ENCODE measurements at regions not wholly inside any gene's neighbourhood (a gene's known extent, or its start where the extent isn't known, plus 50 kb on each side); places are given as distances from the start of the nearest gene placed in this dataset.

DNA sequence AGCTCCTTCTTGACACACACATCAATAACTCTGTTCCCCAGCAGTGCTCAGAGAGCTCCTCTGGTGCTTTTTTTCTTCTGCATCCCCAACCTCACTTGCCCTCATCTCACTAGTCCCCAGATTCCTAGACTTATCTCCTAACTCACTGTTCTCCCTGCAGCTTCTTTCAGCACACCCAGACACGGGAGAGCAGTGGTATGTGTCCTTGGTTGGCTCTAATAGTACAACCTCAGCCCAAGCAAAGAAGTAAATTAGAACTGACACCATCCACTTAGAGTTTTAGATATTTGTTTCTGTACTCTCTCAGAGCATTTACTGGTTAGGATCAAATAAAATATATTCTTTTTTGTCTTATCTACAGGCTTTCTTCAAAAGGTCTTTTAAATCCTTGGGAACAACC is 201.4 kb upstream of the SNX7 start:
- no peaks in the 10 kb centered on the region for H3K79me2 ChIP-seq (ENCODE audit: insufficient read depth)
- H3K9me2 ChIP-seq, result no peaks in the 10 kb centered on the region
- ChIA-PET POLR2A (no interaction called here), CTCF (interaction anchor here (1.4 kb wide), 1 partner anchor 8 kb away, joined by 6 read pairs; no protein-coding TSS in a partner anchor)
- no peaks in the 10 kb centered on the region for H3K4me1 ChIP-seq (ENCODE audit: control insufficient read depth in 1 of 2, insufficient read depth in 2 of 2, low read depth in 1 of 2, low read length in 1 of 2)
- H4K20me1 ChIP-seq (ENCODE audit: insufficient read depth), result no peaks in the 10 kb centered on the region
- H3K4me2 ChIP-seq, result no peak overlapping the region
- H3K27me3 ChIP-seq (ENCODE audit: insufficient read depth), result no peaks in the 10 kb centered on the region
- H3K4me3 ChIP-seq (ENCODE audit: low read depth in 2 of 2, low read length in 1 of 2), result no peak overlapping the region
- no peaks in the 10 kb centered on the region for H3K36me3 ChIP-seq (replicated peaks in 1 of 2; ENCODE audit: control insufficient read depth in 1 of 2, insufficient read depth in 2 of 2, low read length in 1 of 2)
- H3K27ac ChIP-seq (ENCODE audit: low read depth in 2 of 2, low read length in 1 of 2), result no peak overlapping the region
- H3K9ac ChIP-seq, result no peak overlapping the region
- no peak for DNase-seq
- TF ChIP-seq MXI1 (IDR thresholded peaks at IDR 0.05; ENCODE audit: low read depth, low read length), result no peak
- no peak for TF ChIP-seq NRF1 (IDR thresholded peaks at IDR 0.05; ENCODE audit: low read depth, low read length)
- no peak for TF ChIP-seq FOXM1 (IDR thresholded peaks at IDR 0.05; ENCODE audit: low read depth)
- no peak for TF ChIP-seq TEAD4 (IDR thresholded peaks at IDR 0.05; ENCODE audit: borderline replicate concordance, insufficient read depth)
- no peak for TF ChIP-seq YY1 (IDR thresholded peaks at IDR 0.05; ENCODE audit: low read depth)
- TF ChIP-seq, protein P1, sequence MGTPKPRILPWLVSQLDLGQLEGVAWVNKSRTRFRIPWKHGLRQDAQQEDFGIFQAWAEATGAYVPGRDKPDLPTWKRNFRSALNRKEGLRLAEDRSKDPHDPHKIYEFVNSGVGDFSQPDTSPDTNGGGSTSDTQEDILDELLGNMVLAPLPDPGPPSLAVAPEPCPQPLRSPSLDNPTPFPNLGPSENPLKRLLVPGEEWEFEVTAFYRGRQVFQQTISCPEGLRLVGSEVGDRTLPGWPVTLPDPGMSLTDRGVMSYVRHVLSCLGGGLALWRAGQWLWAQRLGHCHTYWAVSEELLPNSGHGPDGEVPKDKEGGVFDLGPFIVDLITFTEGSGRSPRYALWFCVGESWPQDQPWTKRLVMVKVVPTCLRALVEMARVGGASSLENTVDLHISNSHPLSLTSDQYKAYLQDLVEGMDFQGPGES (IDR thresholded peaks at IDR 0.05; ENCODE audit: low read depth, low read length), result no peak
- TF ChIP-seq, protein P2, sequence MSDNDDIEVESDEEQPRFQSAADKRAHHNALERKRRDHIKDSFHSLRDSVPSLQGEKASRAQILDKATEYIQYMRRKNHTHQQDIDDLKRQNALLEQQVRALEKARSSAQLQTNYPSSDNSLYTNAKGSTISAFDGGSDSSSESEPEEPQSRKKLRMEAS (IDR thresholded peaks at IDR 0.05; ENCODE audit: low read depth), result no peak
- no peak for TF ChIP-seq EP300 (IDR thresholded peaks at IDR 0.05; ENCODE audit: borderline replicate concordance in 1 of 2, low read depth in 1 of 2, low read length in 1 of 2)
- TF ChIP-seq MEF2A (IDR thresholded peaks at IDR 0.05; ENCODE audit: borderline replicate concordance, low read depth), result no peak
- TF ChIP-seq EZH2phosphoT487 (IDR thresholded peaks at IDR 0.05; ENCODE audit: borderline replicate concordance, low read depth), result no peak
- no peak for TF ChIP-seq FOSL2 (IDR thresholded peaks at IDR 0.05; ENCODE audit: borderline replicate concordance, low read depth)
- no peak for TF ChIP-seq GATA2 (CRISPR knock-in tag; IDR thresholded peaks at IDR 0.05)
- no peak for TF ChIP-seq FOXJ3 (CRISPR knock-in tag; IDR thresholded peaks at IDR 0.05)
- no peak for TF ChIP-seq RCOR1 (IDR thresholded peaks at IDR 0.05; ENCODE audit: low read length)
- TF ChIP-seq, protein P3, sequence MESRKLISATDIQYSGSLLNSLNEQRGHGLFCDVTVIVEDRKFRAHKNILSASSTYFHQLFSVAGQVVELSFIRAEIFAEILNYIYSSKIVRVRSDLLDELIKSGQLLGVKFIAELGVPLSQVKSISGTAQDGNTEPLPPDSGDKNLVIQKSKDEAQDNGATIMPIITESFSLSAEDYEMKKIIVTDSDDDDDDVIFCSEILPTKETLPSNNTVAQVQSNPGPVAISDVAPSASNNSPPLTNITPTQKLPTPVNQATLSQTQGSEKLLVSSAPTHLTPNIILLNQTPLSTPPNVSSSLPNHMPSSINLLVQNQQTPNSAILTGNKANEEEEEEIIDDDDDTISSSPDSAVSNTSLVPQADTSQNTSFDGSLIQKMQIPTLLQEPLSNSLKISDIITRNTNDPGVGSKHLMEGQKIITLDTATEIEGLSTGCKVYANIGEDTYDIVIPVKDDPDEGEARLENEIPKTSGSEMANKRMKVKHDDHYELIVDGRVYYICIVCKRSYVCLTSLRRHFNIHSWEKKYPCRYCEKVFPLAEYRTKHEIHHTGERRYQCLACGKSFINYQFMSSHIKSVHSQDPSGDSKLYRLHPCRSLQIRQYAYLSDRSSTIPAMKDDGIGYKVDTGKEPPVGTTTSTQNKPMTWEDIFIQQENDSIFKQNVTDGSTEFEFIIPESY (IDR thresholded peaks at IDR 0.05; ENCODE audit: borderline replicate concordance, low read depth), result no peak
- TF ChIP-seq, protein P4, sequence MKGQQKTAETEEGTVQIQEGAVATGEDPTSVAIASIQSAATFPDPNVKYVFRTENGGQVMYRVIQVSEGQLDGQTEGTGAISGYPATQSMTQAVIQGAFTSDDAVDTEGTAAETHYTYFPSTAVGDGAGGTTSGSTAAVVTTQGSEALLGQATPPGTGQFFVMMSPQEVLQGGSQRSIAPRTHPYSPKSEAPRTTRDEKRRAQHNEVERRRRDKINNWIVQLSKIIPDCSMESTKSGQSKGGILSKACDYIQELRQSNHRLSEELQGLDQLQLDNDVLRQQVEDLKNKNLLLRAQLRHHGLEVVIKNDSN (IDR thresholded peaks at IDR 0.05; ENCODE audit: borderline replicate concordance, low read depth), result no peak
- TF ChIP-seq, protein P5, sequence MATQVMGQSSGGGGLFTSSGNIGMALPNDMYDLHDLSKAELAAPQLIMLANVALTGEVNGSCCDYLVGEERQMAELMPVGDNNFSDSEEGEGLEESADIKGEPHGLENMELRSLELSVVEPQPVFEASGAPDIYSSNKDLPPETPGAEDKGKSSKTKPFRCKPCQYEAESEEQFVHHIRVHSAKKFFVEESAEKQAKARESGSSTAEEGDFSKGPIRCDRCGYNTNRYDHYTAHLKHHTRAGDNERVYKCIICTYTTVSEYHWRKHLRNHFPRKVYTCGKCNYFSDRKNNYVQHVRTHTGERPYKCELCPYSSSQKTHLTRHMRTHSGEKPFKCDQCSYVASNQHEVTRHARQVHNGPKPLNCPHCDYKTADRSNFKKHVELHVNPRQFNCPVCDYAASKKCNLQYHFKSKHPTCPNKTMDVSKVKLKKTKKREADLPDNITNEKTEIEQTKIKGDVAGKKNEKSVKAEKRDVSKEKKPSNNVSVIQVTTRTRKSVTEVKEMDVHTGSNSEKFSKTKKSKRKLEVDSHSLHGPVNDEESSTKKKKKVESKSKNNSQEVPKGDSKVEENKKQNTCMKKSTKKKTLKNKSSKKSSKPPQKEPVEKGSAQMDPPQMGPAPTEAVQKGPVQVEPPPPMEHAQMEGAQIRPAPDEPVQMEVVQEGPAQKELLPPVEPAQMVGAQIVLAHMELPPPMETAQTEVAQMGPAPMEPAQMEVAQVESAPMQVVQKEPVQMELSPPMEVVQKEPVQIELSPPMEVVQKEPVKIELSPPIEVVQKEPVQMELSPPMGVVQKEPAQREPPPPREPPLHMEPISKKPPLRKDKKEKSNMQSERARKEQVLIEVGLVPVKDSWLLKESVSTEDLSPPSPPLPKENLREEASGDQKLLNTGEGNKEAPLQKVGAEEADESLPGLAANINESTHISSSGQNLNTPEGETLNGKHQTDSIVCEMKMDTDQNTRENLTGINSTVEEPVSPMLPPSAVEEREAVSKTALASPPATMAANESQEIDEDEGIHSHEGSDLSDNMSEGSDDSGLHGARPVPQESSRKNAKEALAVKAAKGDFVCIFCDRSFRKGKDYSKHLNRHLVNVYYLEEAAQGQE (IDR thresholded peaks at IDR 0.05; ENCODE audit: low read depth, low read length), result no peak
- no peak for TF ChIP-seq RXRA (IDR thresholded peaks at IDR 0.05; ENCODE audit: borderline replicate concordance, low read depth)
- no peaks in the 10 kb centered on the region for H3F3A ChIP-seq (replicated peaks; ENCODE audit: insufficient read depth)
- H3K9me3 ChIP-seq, result no peaks in the 10 kb centered on the region
- no peak overlapping the region for H2AFZ ChIP-seq (ENCODE audit: low read depth)
- WGBS (ENCODE audit: low lambda C conversion rate), result 62% methylated on average over 1 of the region's 1 CpG
